Occipital lobe (tissue), 1 donor: ENCODE measurements at regions not wholly inside any gene's neighbourhood (a gene's known extent, or its start where the extent isn't known, plus 50 kb on each side); places are given as distances from the start of the nearest gene placed in this dataset.

Experiments used
- DNase-seq: peaks from one replicate; lab custom pipeline; 2025; lab: John Stamatoyannopoulos, UW

- no peak for DNase-seq
These were observed 162.6 kb upstream of the CYRIA start for GRCh38 chr2:16828044-16828827.

- no peak for DNase-seq
These were observed 158.8 kb upstream of the CYRIA start for GRCh38 chr2:16824472-16824871.

- DNase-seq, result no peak
These were observed 156.1 kb upstream of the CYRIA start for GRCh38 chr2:16821692-16822091.

GRCh38 chr2:16818203-16818556, 152.5 kb upstream of the CYRIA start:
- no peak for DNase-seq

- no peak for DNase-seq
These were observed 151.9 kb upstream of the CYRIA start for GRCh38 chr2:16817305-16818202.

GRCh38 chr2:16816522-16816921, 150.9 kb upstream of the CYRIA start:
- no peak for DNase-seq

GRCh38 chr2:16816016-16816415, 150.4 kb upstream of the CYRIA start:
- no peak for DNase-seq

- DNase-seq, result no peak
These were observed 148.0 kb upstream of the CYRIA start for GRCh38 chr2:16813593-16813992.

GRCh38 chr2:16798472-16798871, 132.8 kb upstream of the CYRIA start:
- DNase-seq, result no peak

- no peak for DNase-seq
These were observed 125.9 kb upstream of the CYRIA start for GRCh38 chr2:16791496-16791895.

GRCh38 chr2:16785149-16785548, 119.5 kb upstream of the CYRIA start:
- no peak for DNase-seq

GRCh38 chr2:16784652-16785051, 119.0 kb upstream of the CYRIA start:
- DNase-seq, result no peak

GRCh38 chr2:16777123-16777870, 111.7 kb upstream of the CYRIA start:
- no peak for DNase-seq

GRCh38 chr2:16775899-16776231, 110.2 kb upstream of the CYRIA start:
- no peak for DNase-seq

- peak; percentile 34 for DNase-seq
These were observed 109.6 kb upstream of the CYRIA start for GRCh38 chr2:16774980-16775898.

GRCh38 chr2:16774091-16774490, 108.5 kb upstream of the CYRIA start:
- DNase-seq, result no peak

GRCh38 chr2:16773080-16773713, 107.6 kb upstream of the CYRIA start:
- peak; percentile 49 for DNase-seq

- DNase-seq, result no peak
These were observed 102.3 kb upstream of the CYRIA start for GRCh38 chr2:16767789-16768476.

GRCh38 chr2:16765356-16765755, 99.7 kb upstream of the CYRIA start:
- DNase-seq, result no peak

GRCh38 chr2:16764487-16764886, 98.9 kb upstream of the CYRIA start:
- no peak for DNase-seq
